ENCODE measurements at regions not wholly inside any gene's neighbourhood (a gene's known extent, or its start where the extent isn't known, plus 50 kb on each side); places are given as distances from the start of the nearest gene placed in this dataset.

- Histone ChIP-seq H3K4me1 (ENCODE audit: control insufficient read depth in 1 of 2, insufficient read depth in 2 of 2, low read length in 2 of 2) (no peaks in the 10 kb centered on the region), H3K79me2 (ENCODE audit: insufficient read depth, low read length) (no peaks in the 10 kb centered on the region), H3K4me2 (ENCODE audit: low read length) (no peak overlapping the region), H3K4me3 (replicated peaks in 1 of 2; ENCODE audit: low read depth in 1 of 2, low read length in 2 of 2) (no peak overlapping the region), H3K9me2 (ENCODE audit: insufficient read depth) (no peaks in the 10 kb centered on the region), H3K9me3 (ENCODE audit: control insufficient read depth in 1 of 2, insufficient read depth in 1 of 2, low read depth in 1 of 2, low read length in 2 of 2) (0 out of 4 replicates have a peak, but pooled peaks cover 0 to 4% of the 10 kb centered on the region in 2 experiments), H3K36me3 (ENCODE audit: control insufficient read depth in 1 of 2, insufficient read depth in 2 of 2, low read length in 2 of 2) (no peaks in the 10 kb centered on the region), H3K9ac (ENCODE audit: low read length) (no peak overlapping the region), H4K20me1 (ENCODE audit: insufficient read depth) (no peaks in the 10 kb centered on the region), H2AFZ (ENCODE audit: low read depth, low read length, poor library complexity, severe bottlenecking) (no peak overlapping the region), H3K27me3 (ENCODE audit: insufficient read depth, low read length) (no peaks in the 10 kb centered on the region), H3K27ac (ENCODE audit: low read depth, low read length) (no peak overlapping the region)
- no TSS peak for BruUV-seq (replicated peaks)
- ATAC-seq (no peak), DNase-seq (ENCODE audit: low read depth, low spot score) (no peak)
- intact Hi-C loops (cut with micrococcal nuclease), result no loop called here
- CTCF ChIA-PET, result no interaction called here
- RAD21 ChIA-PET (ENCODE audit: low non-redundant PET in 1 of 2, low total read pairs in 2 of 2, uncharacterized antibody in 2 of 2, unreplicated experiment in 2 of 2), result no interaction called here
- TF ChIP-seq YY1 (IDR thresholded peaks at IDR 0.05; ENCODE audit: extremely low read depth, insufficient replicate concordance, low read depth, low read length) (no peak), ATF3 (IDR thresholded peaks at IDR 0.05) (no peak), ELF1 (IDR thresholded peaks at IDR 0.05; ENCODE audit: borderline replicate concordance, low read depth) (no peak), ZNF274 (IDR thresholded peaks at IDR 0.05; ENCODE audit: low read depth, low read length) (no peak), TCF7L2 (IDR thresholded peaks at IDR 0.05; ENCODE audit: borderline replicate concordance, extremely low read depth, insufficient read depth, insufficient read length) (no peak), ZFX (IDR thresholded peaks at IDR 0.05) (no peak), SP1 (IDR thresholded peaks at IDR 0.05; ENCODE audit: low read depth) (no peak), CTCF (IDR thresholded peaks at IDR 0.05 in 2 of 3, conservative IDR thresholded peaks at IDR 0.05 in 1 of 3; ENCODE audit: borderline replicate concordance in 1 of 3, insufficient read depth in 1 of 3, low read depth in 2 of 3, low read length in 2 of 3) (no peak), CEBPB (IDR thresholded peaks at IDR 0.05; ENCODE audit: low read depth) (no peak), FOSL1 (IDR thresholded peaks at IDR 0.05; ENCODE audit: low read depth) (no peak), SIN3A (IDR thresholded peaks at IDR 0.05; ENCODE audit: low read depth) (no peak), ZBTB33 (IDR thresholded peaks at IDR 0.05; ENCODE audit: extremely low read depth, insufficient replicate concordance, low read length) (no peak), POLR2A (IDR thresholded peaks at IDR 0.05; ENCODE audit: borderline replicate concordance, extremely low read depth, insufficient read depth, insufficient read length) (no peak), RAD21 (IDR thresholded peaks at IDR 0.05; ENCODE audit: low read depth) (no peak), MAX (IDR thresholded peaks at IDR 0.05) (no peak), SRF (IDR thresholded peaks at IDR 0.05; ENCODE audit: low read depth) (no peak), CBX3 (IDR thresholded peaks at IDR 0.05; ENCODE audit: low read depth) (no peak), EZH2phosphoT487 (IDR thresholded peaks at IDR 0.05; ENCODE audit: borderline replicate concordance) (no peak)
- POLR2A ChIA-PET, result no interaction called here
These were observed 110.6 kb downstream of the RPL10L start for GRCh38 chr14:46540986-46541385.

Data from HCT116 (cell line).